Activated naive CD8-positive, alpha-beta T cell treated with anti-CD3 and anti-CD28 coated beads for 36 hours (primary cell): ENCODE measurements at regions not wholly inside any gene's neighbourhood (a gene's known extent, or its start where the extent isn't known, plus 50 kb on each side); places are given as distances from the start of the nearest gene placed in this dataset.

Source experiments
- DNase-seq: peaks from one replicate; pipeline ENCODE4 v3.0.0; 2021
- H3K27ac Mint-ChIP-seq: one replicate; pipeline ENCODE4 v1.8.0; 2022; ENCODE audit warnings: mild to moderate bottlenecking, moderate library complexity, mixed read lengths
- H3K27me3 Mint-ChIP-seq: one replicate; pipeline ENCODE4 v1.8.0; 2022; ENCODE audit warnings: mild to moderate bottlenecking, mixed read lengths
- H3K36me3 Mint-ChIP-seq: one replicate; pipeline ENCODE4 v1.8.0; 2021; ENCODE audit warnings: mild to moderate bottlenecking, mixed read lengths
- H3K4me1 Mint-ChIP-seq: one replicate; pipeline ENCODE4 v1.8.0; 2021; ENCODE audit warnings: mixed read lengths
- H3K4me3 Mint-ChIP-seq: one replicate; pipeline ENCODE4 v1.8.0; 2022; ENCODE audit warnings: mild to moderate bottlenecking, moderate library complexity, mixed read lengths
- H3K9me3 Mint-ChIP-seq: one replicate; pipeline ENCODE4 v1.8.0; 2022; ENCODE audit warnings: mixed read lengths

GRCh38 chr3:1883534-1883933, 215.1 kb upstream of the CNTN4 start:
- Mint-ChIP-seq H3K27ac (no peak overlapping the region), H3K9me3 (no peaks in the 10 kb centered on the region), H3K4me1 (no peaks in the 10 kb centered on the region), H3K27me3 (no peaks in the 10 kb centered on the region), H3K4me3 (no peak overlapping the region), H3K36me3 (no peaks in the 10 kb centered on the region)
- DNase-seq: no peak

GRCh38 chr3:1892459-1892858, 206.2 kb upstream of the CNTN4 start:
- H3K27ac Mint-ChIP-seq: no peak overlapping the region
- peaks cover 9% of the 10 kb centered on the region for H3K9me3 Mint-ChIP-seq
- H3K4me3 Mint-ChIP-seq: no peak overlapping the region
- no peaks in the 10 kb centered on the region for H3K36me3 Mint-ChIP-seq
- no peaks in the 10 kb centered on the region for H3K27me3 Mint-ChIP-seq
- no peak for DNase-seq
- no peaks in the 10 kb centered on the region for H3K4me1 Mint-ChIP-seq

- no peak for DNase-seq
- Mint-ChIP-seq H3K4me1 (no peaks in the 10 kb centered on the region), H3K36me3 (no peaks in the 10 kb centered on the region), H3K27me3 (no peaks in the 10 kb centered on the region), H3K4me3 (no peak overlapping the region), H3K27ac (no peak overlapping the region), H3K9me3 (peaks cover 7% of the 10 kb centered on the region)
These were observed 196.2 kb upstream of the CNTN4 start for GRCh38 chr3:1902416-1902815.

GRCh38 chr3:1903111-1903510, 195.6 kb upstream of the CNTN4 start:
- no peak for DNase-seq
- Mint-ChIP-seq H3K27me3 (no peaks in the 10 kb centered on the region), H3K4me1 (no peaks in the 10 kb centered on the region), H3K9me3 (peaks cover 7% of the 10 kb centered on the region), H3K27ac (no peak overlapping the region), H3K4me3 (no peak overlapping the region), H3K36me3 (no peaks in the 10 kb centered on the region)

- no peaks in the 10 kb centered on the region for H3K4me1 Mint-ChIP-seq
- no peak overlapping the region for H3K27ac Mint-ChIP-seq
- no peak for DNase-seq
- H3K27me3 Mint-ChIP-seq: no peaks in the 10 kb centered on the region
- H3K4me3 Mint-ChIP-seq: no peak overlapping the region
- no peaks in the 10 kb centered on the region for H3K36me3 Mint-ChIP-seq
- peaks cover 2% of the 10 kb centered on the region for H3K9me3 Mint-ChIP-seq
These were observed 190.8 kb upstream of the CNTN4 start for GRCh38 chr3:1907911-1908310.

GRCh38 chr3:1908651-1909445, 189.8 kb upstream of the CNTN4 start:
- no peak overlapping the region for H3K27ac Mint-ChIP-seq
- no peaks in the 10 kb centered on the region for H3K36me3 Mint-ChIP-seq
- H3K4me1 Mint-ChIP-seq: no peaks in the 10 kb centered on the region
- no peaks in the 10 kb centered on the region for H3K9me3 Mint-ChIP-seq
- no peaks in the 10 kb centered on the region for H3K27me3 Mint-ChIP-seq
- DNase-seq: no peak
- no peak overlapping the region for H3K4me3 Mint-ChIP-seq

GRCh38 chr3:1910322-1910721, 188.3 kb upstream of the CNTN4 start:
- Mint-ChIP-seq H3K9me3 (no peaks in the 10 kb centered on the region), H3K27me3 (no peaks in the 10 kb centered on the region), H3K36me3 (no peaks in the 10 kb centered on the region), H3K4me1 (no peaks in the 10 kb centered on the region), H3K27ac (no peak overlapping the region), H3K4me3 (no peak overlapping the region)
- no peak for DNase-seq

- Mint-ChIP-seq H3K27ac (no peak overlapping the region), H3K36me3 (no peaks in the 10 kb centered on the region), H3K27me3 (no peaks in the 10 kb centered on the region), H3K9me3 (peaks cover 12% of the 10 kb centered on the region), H3K4me3 (no peak overlapping the region), H3K4me1 (no peaks in the 10 kb centered on the region)
- no peak for DNase-seq
These were observed 168.8 kb upstream of the CNTN4 start for GRCh38 chr3:1929788-1930414.

GRCh38 chr3:1938975-1939374, 159.7 kb upstream of the CNTN4 start:
- H3K27me3 Mint-ChIP-seq: no peaks in the 10 kb centered on the region

GRCh38 chr3:1942781-1943180, 155.9 kb upstream of the CNTN4 start:
- no peak for DNase-seq
- Mint-ChIP-seq H3K4me3 (no peak overlapping the region), H3K9me3 (no peaks in the 10 kb centered on the region), H3K4me1 (no peaks in the 10 kb centered on the region), H3K27me3 (no peaks in the 10 kb centered on the region), H3K27ac (no peak overlapping the region), H3K36me3 (no peaks in the 10 kb centered on the region)

More at GRCh38 chr3:1938975-1939374, 159.7 kb upstream of the CNTN4 start:
- no peak overlapping the region for H3K27ac Mint-ChIP-seq
- no peaks in the 10 kb centered on the region for H3K36me3 Mint-ChIP-seq
- no peak for DNase-seq
- peaks cover 7% of the 10 kb centered on the region for H3K9me3 Mint-ChIP-seq
- H3K4me3 Mint-ChIP-seq: no peak overlapping the region
- H3K4me1 Mint-ChIP-seq: no peaks in the 10 kb centered on the region

- Mint-ChIP-seq H3K36me3 (no peaks in the 10 kb centered on the region), H3K9me3 (no peaks in the 10 kb centered on the region), H3K27ac (no peak overlapping the region), H3K27me3 (no peaks in the 10 kb centered on the region), H3K4me3 (no peak overlapping the region), H3K4me1 (no peaks in the 10 kb centered on the region)
- no peak for DNase-seq
These were observed 155.1 kb upstream of the CNTN4 start for GRCh38 chr3:1943395-1944118.

- H3K4me3 Mint-ChIP-seq: no peak overlapping the region
- H3K9me3 Mint-ChIP-seq: no peaks in the 10 kb centered on the region
- no peak overlapping the region for H3K27ac Mint-ChIP-seq
These were observed 153.0 kb upstream of the CNTN4 start for GRCh38 chr3:1945698-1946097.

GRCh38 chr3:1953536-1953935, 145.1 kb upstream of the CNTN4 start:
- Mint-ChIP-seq H3K27me3 (no peaks in the 10 kb centered on the region), H3K9me3 (peaks cover 6% of the 10 kb centered on the region)

More at GRCh38 chr3:1945698-1946097, 153.0 kb upstream of the CNTN4 start:
- Mint-ChIP-seq H3K4me1 (no peaks in the 10 kb centered on the region), H3K27me3 (no peaks in the 10 kb centered on the region), H3K36me3 (no peaks in the 10 kb centered on the region)
- no peak for DNase-seq

GRCh38 chr3:1954632-1955031, 144.0 kb upstream of the CNTN4 start:
- DNase-seq: no peak
- Mint-ChIP-seq H3K27ac (no peak overlapping the region), H3K36me3 (no peaks in the 10 kb centered on the region), H3K9me3 (peaks cover 6% of the 10 kb centered on the region), H3K4me3 (no peak overlapping the region), H3K4me1 (no peaks in the 10 kb centered on the region), H3K27me3 (no peaks in the 10 kb centered on the region)

More at GRCh38 chr3:1953536-1953935, 145.1 kb upstream of the CNTN4 start:
- Mint-ChIP-seq H3K27ac (no peak overlapping the region), H3K4me1 (no peaks in the 10 kb centered on the region), H3K4me3 (no peak overlapping the region), H3K36me3 (no peaks in the 10 kb centered on the region)
- no peak for DNase-seq

- Mint-ChIP-seq H3K27me3 (no peaks in the 10 kb centered on the region), H3K27ac (peak overlapping the region; percentile 7), H3K4me1 (no peaks in the 10 kb centered on the region), H3K4me3 (no peak overlapping the region), H3K36me3 (no peaks in the 10 kb centered on the region), H3K9me3 (peaks cover 6% of the 10 kb centered on the region)
- DNase-seq: no peak
These were observed 143.5 kb upstream of the CNTN4 start for GRCh38 chr3:1955170-1955569.
